Effector memory CD8-positive, alpha-beta T cell (primary cell): ENCODE measurements at regions not wholly inside any gene's neighbourhood (a gene's known extent, or its start where the extent isn't known, plus 50 kb on each side); places are given as distances from the start of the nearest gene placed in this dataset.
A peak's percentile ranks its signal among the peaks of the same experiment; 100 is the strongest.

Experiments used
- ATAC-seq: fragments of 150-1000 bp; cut with Tn5 transposase; replicated peaks from 2 replicates; pipeline ENCODE4 v1.10.0; 2021; ENCODE audit warnings: mild to moderate bottlenecking, moderate library complexity
- DNase-seq, 3 experiments: peaks; one replicate each; pipeline ENCODE4 v3.0.0; 2021
- H3K27ac Mint-ChIP-seq, 2 donors: one replicate each; pipeline ENCODE4 v1.8.0; 2022; ENCODE audit warnings: mild to moderate bottlenecking in 2 of 2, mixed read lengths in 2 of 2, moderate library complexity in 2 of 2
- H3K27me3 Mint-ChIP-seq, 2 donors: one replicate each; pipeline ENCODE4 v1.8.0; 2022; ENCODE audit warnings: mixed read lengths in 2 of 2
- H3K36me3 Mint-ChIP-seq: one replicate; pipeline ENCODE4 v1.8.0; 2022; ENCODE audit warnings: mild to moderate bottlenecking, moderate library complexity, mixed read lengths; ENCODE audit not compliant: insufficient read depth
- H3K4me1 Mint-ChIP-seq, 2 donors: one replicate each; pipeline ENCODE4 v1.8.0; 2022; ENCODE audit warnings: low read depth in 2 of 2, mixed read lengths in 2 of 2
- H3K4me3 Mint-ChIP-seq, 2 donors: one replicate each; pipeline ENCODE4 v1.8.0; 2022; ENCODE audit warnings: mild to moderate bottlenecking in 2 of 2, mixed read lengths in 2 of 2, moderate library complexity in 2 of 2
- H3K9me3 Mint-ChIP-seq, 2 donors: one replicate each; pipeline ENCODE4 v1.8.0; 2022; ENCODE audit warnings: mixed read lengths in 2 of 2

DNA sequence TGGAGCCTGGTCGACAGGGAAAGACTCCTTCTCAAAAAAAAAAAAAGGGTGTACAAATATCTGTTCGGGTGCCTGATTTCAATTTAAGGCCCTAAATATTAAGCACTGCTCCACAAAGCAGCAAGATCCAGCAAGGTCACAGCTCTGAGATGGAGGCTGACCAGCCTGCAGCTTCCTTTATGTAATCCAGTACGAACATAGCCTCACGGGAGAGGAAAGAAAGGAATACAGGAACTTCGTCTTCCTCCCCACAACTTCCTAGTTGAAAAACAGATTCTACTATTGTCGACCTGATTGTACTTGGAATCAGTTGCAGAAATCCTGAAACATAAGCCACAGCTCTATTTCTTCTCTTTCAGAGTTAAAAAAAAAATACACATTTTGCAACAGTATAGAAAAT, 53.5 kb upstream of the TBC1D9 start:
- no peak overlapping the region for H3K4me3 Mint-ChIP-seq
- ATAC-seq (no peak), DNase-seq (no peak)
- no peaks in the 10 kb centered on the region for H3K4me1 Mint-ChIP-seq
- peaks cover 0 to 6% of the 10 kb centered on the region in 2 donors for H3K27me3 Mint-ChIP-seq
- H3K27ac Mint-ChIP-seq = no peak overlapping the region
- no peaks in the 10 kb centered on the region for H3K36me3 Mint-ChIP-seq
- peaks cover 4 to 8% of the 10 kb centered on the region in 2 donors for H3K9me3 Mint-ChIP-seq

DNA sequence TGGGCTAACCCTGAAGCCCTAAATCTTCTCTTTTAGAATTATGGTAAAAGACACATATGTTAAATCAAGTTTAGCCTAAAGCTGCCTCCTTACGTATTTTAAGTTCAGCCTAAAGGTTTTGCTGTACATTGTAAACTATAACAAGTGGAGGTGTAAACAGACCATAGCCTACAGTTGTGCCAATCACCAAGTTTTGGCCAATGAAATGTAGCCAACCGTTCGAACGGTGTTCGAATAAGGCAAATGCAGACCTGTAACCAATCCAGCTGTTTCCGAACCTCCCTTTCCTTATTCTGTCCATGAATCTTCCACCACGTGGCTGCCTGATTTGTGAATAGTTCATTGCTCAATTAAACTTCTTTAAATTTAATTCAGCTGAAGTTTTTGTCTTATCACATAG, 52.1 kb upstream of the TBC1D9 start:
- H3K9me3 Mint-ChIP-seq = peaks cover 4 to 8% of the 10 kb centered on the region in 2 donors
- no peaks in the 10 kb centered on the region for H3K4me1 Mint-ChIP-seq
- H3K27me3 Mint-ChIP-seq = peaks cover 0 to 6% of the 10 kb centered on the region in 2 donors
- no peak overlapping the region for H3K27ac Mint-ChIP-seq
- H3K36me3 Mint-ChIP-seq = no peaks in the 10 kb centered on the region
- DNase-seq (no peak), ATAC-seq (no peak)
- H3K4me3 Mint-ChIP-seq = no peak overlapping the region

DNA sequence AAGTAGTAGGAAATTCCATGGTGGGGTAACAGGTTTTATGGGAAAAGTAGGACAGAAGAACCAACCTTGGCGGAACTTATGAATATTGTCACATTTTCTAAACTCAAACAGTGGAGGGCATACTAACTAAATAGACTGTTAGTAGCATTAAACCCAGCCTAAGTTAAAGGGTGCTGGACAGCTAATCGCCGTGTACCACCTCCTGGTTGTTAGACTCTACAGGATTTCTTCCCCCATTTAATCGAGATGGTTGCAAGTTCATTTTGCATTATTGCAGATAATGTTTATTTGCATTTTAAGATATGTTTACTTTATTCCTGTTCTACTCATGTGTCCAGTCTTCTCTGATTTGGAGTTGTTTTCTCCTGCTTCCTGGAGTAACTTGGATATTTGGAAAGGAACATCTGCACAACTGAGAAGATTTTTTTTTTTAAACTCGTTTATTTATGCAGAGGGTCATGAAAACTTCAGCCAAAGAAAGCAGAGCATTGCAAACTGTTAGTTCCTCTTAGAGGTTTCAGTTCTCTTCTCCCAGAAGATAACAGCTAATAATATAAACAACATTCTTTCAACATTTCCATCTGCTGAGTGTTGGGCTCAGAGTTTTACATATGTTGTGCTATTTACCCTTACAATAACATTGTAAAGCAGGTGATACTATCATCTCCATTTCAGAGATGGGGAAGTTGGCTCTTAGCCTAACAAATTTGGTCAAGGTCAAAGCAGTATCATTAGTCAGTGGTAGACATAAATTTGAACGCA, 51.5 kb upstream of the TBC1D9 start:
- no peak overlapping the region for H3K27ac Mint-ChIP-seq
- no peak for DNase-seq
- H3K4me3 Mint-ChIP-seq = no peak overlapping the region
- no peaks in the 10 kb centered on the region for H3K36me3 Mint-ChIP-seq
- peaks cover 4 to 8% of the 10 kb centered on the region in 2 donors for H3K9me3 Mint-ChIP-seq
- ATAC-seq = peak; percentile 12
- peaks cover 0 to 6% of the 10 kb centered on the region in 2 donors for H3K27me3 Mint-ChIP-seq
- no peaks in the 10 kb centered on the region for H3K4me1 Mint-ChIP-seq

DNA sequence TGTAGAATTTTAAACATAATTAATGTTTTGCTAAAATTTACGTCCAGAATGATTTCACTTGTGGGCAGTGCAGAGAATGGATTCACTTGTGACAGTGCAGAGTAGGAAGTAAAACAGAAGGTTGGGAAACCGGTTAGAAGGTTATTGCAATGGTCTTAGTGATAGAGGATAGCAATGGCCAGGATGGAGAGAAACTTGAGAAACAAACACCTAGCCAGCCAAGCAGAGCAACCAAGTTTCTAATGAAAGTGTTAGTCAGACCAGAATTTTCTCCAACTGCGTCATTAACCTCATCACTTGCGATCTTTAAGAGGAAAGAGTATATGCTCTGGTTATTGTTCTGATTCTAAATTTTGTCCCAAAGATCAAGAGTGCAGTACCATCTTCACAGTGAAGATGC, 50.0 kb upstream of the TBC1D9 start:
- no peak for ATAC-seq
- Mint-ChIP-seq H3K27me3 (peaks cover 0 to 6% of the 10 kb centered on the region in 2 donors), H3K4me1 (no peaks in the 10 kb centered on the region), H3K27ac (no peak overlapping the region), H3K4me3 (no peak overlapping the region), H3K9me3 (peaks cover 2 to 8% of the 10 kb centered on the region in 2 donors), H3K36me3 (no peaks in the 10 kb centered on the region)
- no peak for DNase-seq
